ENCODE measurements at regions not wholly inside any gene's neighbourhood (a gene's known extent, or its start where the extent isn't known, plus 50 kb on each side); places are given as distances from the start of the nearest gene placed in this dataset.
"Not testable (repeated sequence)": the region's sequence is repeated elsewhere in the genome, so short reads cannot be mapped to it uniquely, and the experiment has no call there.

DNA sequence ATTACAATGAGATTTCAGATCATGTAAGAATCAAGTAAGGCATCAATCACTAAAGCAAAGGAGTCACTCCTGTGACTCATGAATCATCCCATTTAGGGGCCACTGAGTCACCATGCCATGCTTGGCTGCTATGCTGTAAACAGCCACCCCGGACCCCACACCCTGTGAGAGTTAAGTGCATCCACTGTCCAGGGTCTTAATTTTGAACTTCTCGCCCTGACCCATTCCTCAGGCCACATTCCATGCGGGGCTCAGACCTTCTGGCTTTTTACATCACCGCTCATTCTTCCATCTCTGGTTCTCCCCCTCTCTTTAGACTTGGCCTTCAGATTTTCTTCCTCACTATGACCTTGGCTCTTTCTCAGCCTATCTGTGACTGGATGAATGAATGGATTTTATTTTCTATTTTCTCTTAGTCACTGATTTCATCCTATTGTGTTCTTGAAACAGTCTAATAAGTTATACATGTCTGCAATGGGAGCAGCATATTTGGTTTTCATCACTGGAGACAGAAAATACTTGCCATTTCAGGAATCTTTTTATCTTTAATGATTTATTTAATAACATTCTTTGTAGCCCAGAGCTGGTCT is 239.6 kb downstream of the SKIDA1 start:
- no peak overlapping the region for H3K4me3 ChIP-seq (ENCODE audit: low read length)
- TF ChIP-seq, protein P1, sequence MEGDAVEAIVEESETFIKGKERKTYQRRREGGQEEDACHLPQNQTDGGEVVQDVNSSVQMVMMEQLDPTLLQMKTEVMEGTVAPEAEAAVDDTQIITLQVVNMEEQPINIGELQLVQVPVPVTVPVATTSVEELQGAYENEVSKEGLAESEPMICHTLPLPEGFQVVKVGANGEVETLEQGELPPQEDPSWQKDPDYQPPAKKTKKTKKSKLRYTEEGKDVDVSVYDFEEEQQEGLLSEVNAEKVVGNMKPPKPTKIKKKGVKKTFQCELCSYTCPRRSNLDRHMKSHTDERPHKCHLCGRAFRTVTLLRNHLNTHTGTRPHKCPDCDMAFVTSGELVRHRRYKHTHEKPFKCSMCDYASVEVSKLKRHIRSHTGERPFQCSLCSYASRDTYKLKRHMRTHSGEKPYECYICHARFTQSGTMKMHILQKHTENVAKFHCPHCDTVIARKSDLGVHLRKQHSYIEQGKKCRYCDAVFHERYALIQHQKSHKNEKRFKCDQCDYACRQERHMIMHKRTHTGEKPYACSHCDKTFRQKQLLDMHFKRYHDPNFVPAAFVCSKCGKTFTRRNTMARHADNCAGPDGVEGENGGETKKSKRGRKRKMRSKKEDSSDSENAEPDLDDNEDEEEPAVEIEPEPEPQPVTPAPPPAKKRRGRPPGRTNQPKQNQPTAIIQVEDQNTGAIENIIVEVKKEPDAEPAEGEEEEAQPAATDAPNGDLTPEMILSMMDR (conservative IDR thresholded peaks at IDR 0.05; ENCODE audit: low read depth, low read length), result no peak
- DNase-seq (ENCODE audit: low read depth), result peak; percentile 49

DNA sequence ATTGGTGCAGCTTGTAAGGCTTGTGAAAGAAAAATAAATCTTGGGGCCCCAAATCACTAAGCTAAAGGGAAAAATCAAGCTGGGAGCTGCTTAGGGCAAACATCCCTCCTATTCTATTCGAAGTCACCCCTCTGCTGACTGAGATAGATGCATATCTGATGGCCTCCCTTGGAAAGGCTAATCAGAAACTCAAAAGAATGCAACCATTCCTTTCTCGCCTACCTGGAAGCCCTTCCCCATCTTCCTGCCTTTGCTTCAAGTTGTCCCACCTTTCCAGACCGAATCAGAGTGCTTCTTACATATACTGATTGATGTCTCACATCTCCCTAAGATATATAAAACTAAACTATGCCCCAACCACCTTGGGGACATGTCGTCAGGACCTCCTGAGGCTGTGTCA is 240.3 kb downstream of the SKIDA1 start:
- TF ChIP-seq, protein P1 (conservative IDR thresholded peaks at IDR 0.05; ENCODE audit: low read depth, low read length), result no peak
- no peak overlapping the region for H3K4me3 ChIP-seq (ENCODE audit: low read length)
- no peak for DNase-seq (ENCODE audit: low read depth)

DNA sequence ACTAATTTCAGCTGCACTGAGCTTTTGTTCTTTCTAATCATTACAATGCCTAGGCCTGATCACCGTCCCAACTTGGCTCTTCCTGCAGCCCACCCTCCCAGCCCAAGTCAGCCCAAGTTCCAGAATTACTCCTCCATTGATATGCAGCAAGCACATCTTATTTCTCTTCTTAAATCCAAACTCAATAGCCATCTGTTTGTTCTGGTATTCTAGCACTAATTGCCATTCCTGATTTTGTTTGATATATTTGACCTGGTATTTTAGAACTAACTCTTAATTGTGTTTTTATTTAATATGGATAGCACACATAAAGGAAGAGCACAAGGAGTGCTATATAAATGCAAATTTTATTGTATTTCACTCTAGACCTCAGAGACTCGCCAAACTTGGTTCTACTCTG is 241.2 kb downstream of the SKIDA1 start:
- DNase-seq (ENCODE audit: low read depth), result no peak
- TF ChIP-seq, protein P1 (conservative IDR thresholded peaks at IDR 0.05; ENCODE audit: low read depth, low read length), result no peak
- no peak overlapping the region for H3K4me3 ChIP-seq (ENCODE audit: low read length)

DNA sequence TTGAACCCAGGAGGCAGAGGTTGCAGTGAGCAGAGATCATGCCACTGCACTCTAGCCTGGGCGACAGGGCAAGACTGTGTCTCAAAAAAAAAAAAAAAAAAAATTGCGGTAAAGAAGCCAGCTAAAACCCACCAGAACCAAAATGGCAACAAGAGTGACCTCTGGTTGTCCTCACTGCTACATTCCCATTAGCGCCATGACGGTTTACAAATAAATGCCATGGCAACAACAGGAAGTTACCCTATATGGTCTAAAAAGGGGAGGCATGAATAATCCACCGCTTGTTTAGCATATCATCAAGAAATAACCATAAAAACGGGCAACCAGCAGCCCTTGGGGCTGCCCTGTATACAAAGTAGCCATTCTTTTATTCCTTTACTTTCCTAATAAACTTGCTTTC is 242.4 kb downstream of the SKIDA1 start:
- not testable (repeated sequence) for DNase-seq (ENCODE audit: low read depth); H3K4me3 ChIP-seq (ENCODE audit: low read length)

DNA sequence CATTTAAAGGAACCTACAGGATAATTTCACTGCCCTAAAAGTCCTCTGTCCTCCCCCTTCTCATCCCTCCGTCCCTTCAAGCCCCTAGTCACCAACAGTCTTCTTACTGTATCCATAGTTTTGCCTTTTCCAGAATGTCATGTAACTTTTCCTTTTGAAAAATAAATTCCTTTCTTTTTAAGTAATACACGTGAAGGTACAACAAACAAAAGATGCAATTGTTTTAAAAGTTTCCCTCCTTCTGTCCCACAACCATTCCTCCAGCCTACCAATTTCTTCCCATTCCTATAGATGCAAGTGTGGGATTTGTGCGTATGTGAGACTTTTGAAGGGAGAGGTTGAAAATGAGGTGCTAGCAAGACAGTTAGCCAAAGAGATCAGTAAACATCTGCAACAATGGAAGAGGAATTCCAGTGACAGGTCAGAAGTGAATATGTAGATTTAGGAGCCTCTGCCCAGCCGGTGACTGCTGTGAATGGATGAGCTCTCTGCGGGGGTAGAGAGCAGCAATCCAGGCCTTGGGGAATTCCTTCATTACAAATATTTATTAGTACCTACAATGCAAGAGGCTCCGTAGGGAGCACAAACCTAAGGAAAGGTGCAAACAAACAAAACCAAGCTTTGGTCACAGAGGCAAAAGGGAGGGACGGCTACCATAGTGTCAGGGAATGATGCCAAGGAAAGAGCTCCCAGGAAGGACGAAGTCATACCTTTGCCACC is 243.6 kb downstream of the SKIDA1 start:
- no peak for DNase-seq (ENCODE audit: low read depth)
- TF ChIP-seq, protein P1 (conservative IDR thresholded peaks at IDR 0.05; ENCODE audit: low read depth, low read length), result no peak
- no peak overlapping the region for H3K4me3 ChIP-seq (ENCODE audit: low read length)

DNA sequence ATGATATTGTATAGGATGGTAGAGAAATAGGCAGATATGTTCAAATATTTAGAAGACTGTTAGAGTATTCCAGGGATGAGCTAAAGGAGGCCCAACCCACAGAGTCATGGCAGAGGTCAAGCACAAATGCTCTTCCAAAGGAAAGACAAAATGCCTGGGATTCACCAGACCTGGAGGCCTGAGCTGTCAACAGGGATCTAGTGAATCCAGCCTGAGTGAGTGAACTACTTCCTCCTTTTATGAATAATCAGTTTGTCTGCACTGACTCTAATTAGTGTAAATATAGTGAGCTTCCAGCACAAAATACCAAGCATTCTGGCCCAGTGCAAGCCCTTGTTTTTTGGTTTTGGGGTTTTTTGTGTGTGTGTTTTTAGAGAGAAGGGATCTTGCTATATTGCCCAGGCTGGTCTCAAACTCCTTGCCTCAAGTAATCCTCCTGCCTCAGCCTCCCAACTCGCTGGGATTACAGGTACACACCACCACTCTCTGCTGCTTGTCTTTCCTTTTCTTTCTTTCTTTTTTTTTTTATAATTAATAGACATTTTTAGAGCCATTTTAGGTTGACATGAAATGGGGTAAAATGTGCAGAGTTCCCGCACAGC is 244.4 kb downstream of the SKIDA1 start:
- TF ChIP-seq, protein P1 (conservative IDR thresholded peaks at IDR 0.05; ENCODE audit: low read depth, low read length), result no peak
- H3K4me3 ChIP-seq (ENCODE audit: low read length), result no peak overlapping the region
- DNase-seq (ENCODE audit: low read depth), result no peak

DNA sequence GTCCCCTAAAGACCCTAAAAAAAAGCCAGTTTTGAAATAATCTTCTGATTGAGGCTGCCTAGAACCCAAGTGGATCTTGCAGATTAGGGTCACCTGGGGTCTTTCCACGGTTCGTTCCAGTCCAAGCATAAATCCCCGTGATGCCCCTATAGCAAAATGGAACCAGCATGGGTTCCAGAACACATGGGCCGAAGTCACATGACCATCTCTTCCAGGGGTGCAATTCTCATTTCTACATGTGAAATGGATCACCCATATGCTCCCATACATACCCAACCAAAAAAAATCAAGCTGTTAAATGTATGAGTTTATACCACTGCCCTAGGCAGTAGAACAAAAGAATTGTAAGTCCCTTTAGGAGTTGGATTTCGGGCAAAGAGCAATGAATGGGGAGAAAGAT is 245.4 kb downstream of the SKIDA1 start:
- H3K4me3 ChIP-seq (ENCODE audit: low read length), result no peak overlapping the region
- no peak for DNase-seq (ENCODE audit: low read depth)
- TF ChIP-seq, protein P1 (conservative IDR thresholded peaks at IDR 0.05; ENCODE audit: low read depth, low read length), result no peak

All from retinal pigment epithelial cell (primary cell).